Stimulated activated effector memory CD8-positive, alpha-beta T cell treated with anti-CD3 and anti-CD28 coated beads, Interleukin-12 subunit alpha, Interleukin-12 subunit beta, amount 100 ng/mL, for 72 hours (primary cell): ENCODE measurements at regions not wholly inside any gene's neighbourhood (a gene's known extent, or its start where the extent isn't known, plus 50 kb on each side); places are given as distances from the start of the nearest gene placed in this dataset.

ENCODE experiments used
- ATAC-seq: fragments of 150-1000 bp; cut with Tn5 transposase; 2 replicates; pipeline ENCODE4 v1.10.0; 2021
- DNase-seq, 2 donors: peaks; one replicate each; pipeline ENCODE4 v3.0.0; 2021 to 2022; ENCODE audit warnings: low spot score in 2 of 2
- H3K27ac Mint-ChIP-seq: one replicate; pipeline ENCODE4 v1.8.0; 2022; ENCODE audit warnings: mild to moderate bottlenecking, mixed read lengths
- H3K36me3 Mint-ChIP-seq: one replicate; pipeline ENCODE4 v1.8.0; 2022; ENCODE audit warnings: mild to moderate bottlenecking, mixed read lengths
- H3K4me1 Mint-ChIP-seq: one replicate; pipeline ENCODE4 v1.8.0; 2022; ENCODE audit warnings: mixed read lengths
- H3K4me3 Mint-ChIP-seq: one replicate; pipeline ENCODE4 v1.8.0; 2022; ENCODE audit warnings: mild to moderate bottlenecking, mixed read lengths
- H3K9me3 Mint-ChIP-seq: one replicate; pipeline ENCODE4 v1.8.0; 2022; ENCODE audit warnings: mixed read lengths

DNA sequence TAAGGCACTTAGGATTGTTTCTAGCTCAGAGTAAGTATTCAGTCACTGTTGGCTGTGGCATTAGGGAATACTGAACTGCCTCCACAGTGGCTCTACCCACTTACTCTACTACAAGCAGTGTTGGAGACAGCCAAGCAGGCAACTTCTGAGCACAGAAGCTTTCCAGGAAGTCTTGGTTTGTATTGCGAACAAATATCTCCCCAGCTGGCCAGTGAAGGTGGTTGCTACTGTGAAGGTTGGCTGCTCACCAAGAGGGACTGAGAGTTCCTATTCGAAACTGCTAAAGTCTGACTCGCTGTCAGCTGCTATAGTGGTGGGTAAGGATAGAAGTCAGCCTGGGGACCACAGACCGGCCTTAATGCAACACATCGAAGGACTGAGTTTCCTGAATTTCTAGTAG, 319.1 kb downstream of the KIF4B start:
- Mint-ChIP-seq H3K4me3 (no peak overlapping the region), H3K27ac (no peak overlapping the region), H3K4me1 (no peaks in the 10 kb centered on the region), H3K36me3 (no peaks in the 10 kb centered on the region), H3K9me3 (no peaks in the 10 kb centered on the region)
- ATAC-seq (no peak), DNase-seq (no peak)

DNA sequence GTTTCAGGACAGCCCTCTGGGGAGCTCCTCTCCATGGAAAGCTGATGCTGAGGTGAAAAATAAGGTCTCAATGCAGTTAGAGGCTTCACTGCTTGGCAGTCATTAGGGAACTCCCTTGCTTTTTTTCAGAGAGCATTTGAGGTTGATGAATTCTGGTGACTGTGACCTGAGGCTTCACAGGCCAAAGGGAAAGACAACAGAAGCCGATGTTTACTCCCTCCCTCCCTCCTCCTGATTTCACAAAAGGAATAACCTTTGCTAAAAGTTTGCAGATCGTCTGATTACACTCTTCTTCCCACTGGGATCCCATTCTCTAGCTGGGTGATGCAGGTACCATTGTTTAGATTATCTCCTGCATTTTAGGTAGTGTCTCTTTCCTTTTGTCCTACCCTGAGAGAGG, 329.4 kb downstream of the KIF4B start:
- no peak overlapping the region for H3K27ac Mint-ChIP-seq
- no peak for DNase-seq
- H3K36me3 Mint-ChIP-seq = no peaks in the 10 kb centered on the region
- H3K9me3 Mint-ChIP-seq = peaks cover 3% of the 10 kb centered on the region
- ATAC-seq = no peak
- no peak overlapping the region for H3K4me3 Mint-ChIP-seq
- H3K4me1 Mint-ChIP-seq = no peaks in the 10 kb centered on the region

DNA sequence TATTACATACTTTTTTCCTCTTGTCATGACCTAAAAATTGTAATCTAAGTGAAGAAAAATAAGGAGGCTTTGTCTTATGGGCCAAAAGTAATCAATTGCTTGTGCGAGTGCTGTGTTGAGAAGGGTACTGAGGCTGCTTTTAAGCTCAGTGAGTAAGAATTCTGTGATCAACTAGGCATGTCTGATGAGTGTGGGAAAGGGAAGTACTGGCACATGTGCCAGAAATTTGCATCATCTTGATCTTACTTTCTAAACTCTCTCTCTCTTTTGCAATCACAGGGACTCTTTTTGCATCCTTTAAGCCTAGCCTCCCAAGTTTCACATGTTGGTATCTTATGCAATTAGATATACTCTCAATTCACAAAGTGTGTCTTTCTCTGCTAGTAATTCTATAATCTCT, 329.9 kb downstream of the KIF4B start:
- H3K4me1 Mint-ChIP-seq = no peaks in the 10 kb centered on the region
- no peak overlapping the region for H3K4me3 Mint-ChIP-seq
- H3K36me3 Mint-ChIP-seq = no peaks in the 10 kb centered on the region
- DNase-seq = no peak
- ATAC-seq = no peak
- H3K27ac Mint-ChIP-seq = no peak overlapping the region
- H3K9me3 Mint-ChIP-seq = peaks cover 3% of the 10 kb centered on the region

DNA sequence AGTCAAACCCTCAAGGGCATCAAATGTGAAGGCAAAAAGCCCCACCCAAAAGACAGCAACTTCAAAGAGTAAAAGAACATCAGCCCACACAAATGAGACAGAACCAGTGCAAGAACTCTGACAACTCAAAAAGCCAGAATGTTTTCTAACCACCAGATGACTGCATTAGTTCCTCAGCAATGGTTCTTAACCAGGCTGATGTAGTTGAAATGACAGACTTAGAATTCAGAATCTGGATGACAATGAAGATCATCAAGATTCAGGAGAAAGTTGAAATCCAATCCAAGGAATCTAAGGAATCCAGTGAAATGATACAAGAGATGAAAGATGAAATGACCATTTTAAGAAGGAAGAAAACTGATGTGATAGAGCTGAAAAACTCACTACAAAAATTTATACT, 339.7 kb downstream of the KIF4B start:
- no peak for DNase-seq
- Mint-ChIP-seq H3K9me3 (peaks cover 11% of the 10 kb centered on the region), H3K27ac (no peak overlapping the region)

DNA sequence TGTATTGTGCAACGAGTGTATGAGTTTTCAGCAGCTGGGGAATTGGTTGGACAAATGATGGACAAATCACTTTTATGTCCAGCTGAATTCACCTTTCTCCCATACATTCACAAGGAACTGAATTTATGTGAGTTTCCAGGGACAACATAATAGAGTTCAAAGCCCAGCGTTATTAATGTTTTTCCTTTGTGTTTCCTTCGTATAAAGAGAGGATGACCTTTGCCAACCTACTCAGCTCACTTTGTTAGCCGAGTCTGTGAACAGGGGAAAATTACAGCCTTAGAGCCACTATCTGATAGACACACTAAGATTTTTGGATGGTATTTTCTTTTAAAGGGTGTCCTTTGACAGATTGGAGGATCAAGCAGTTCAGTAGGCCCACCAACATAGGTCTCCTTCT, 352.5 kb downstream of the KIF4B start:
- no peak overlapping the region for H3K4me3 Mint-ChIP-seq
- no peak for DNase-seq
- H3K36me3 Mint-ChIP-seq = no peaks in the 10 kb centered on the region
- H3K4me1 Mint-ChIP-seq = no peaks in the 10 kb centered on the region
- no peak overlapping the region for H3K27ac Mint-ChIP-seq
- H3K9me3 Mint-ChIP-seq = peaks cover 4% of the 10 kb centered on the region
- ATAC-seq = no peak

More for the DNA sequence above, 339.7 kb downstream of the KIF4B start:
- H3K36me3 Mint-ChIP-seq = no peaks in the 10 kb centered on the region
- H3K4me1 Mint-ChIP-seq = no peaks in the 10 kb centered on the region
- no peak for ATAC-seq
- no peak overlapping the region for H3K4me3 Mint-ChIP-seq

DNA sequence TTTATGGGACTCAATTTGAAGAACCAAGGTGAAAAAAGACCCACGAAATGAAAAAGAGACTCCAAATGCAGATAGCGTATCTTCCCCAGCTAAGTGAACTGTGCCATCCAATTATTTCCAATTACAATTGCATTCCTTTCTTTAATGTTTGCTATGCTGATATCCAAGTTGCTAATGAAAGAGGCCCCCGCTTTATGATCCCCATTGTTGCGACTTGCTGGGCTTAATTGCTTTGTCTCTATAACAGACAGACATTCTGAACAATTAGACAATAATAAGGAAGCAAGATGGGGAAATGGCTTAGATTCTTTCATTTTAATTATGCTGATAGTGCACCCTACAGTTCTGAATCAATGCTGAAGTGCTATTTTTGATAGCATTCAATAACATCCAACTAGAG, 354.3 kb downstream of the KIF4B start:
- no peaks in the 10 kb centered on the region for H3K4me1 Mint-ChIP-seq

DNA sequence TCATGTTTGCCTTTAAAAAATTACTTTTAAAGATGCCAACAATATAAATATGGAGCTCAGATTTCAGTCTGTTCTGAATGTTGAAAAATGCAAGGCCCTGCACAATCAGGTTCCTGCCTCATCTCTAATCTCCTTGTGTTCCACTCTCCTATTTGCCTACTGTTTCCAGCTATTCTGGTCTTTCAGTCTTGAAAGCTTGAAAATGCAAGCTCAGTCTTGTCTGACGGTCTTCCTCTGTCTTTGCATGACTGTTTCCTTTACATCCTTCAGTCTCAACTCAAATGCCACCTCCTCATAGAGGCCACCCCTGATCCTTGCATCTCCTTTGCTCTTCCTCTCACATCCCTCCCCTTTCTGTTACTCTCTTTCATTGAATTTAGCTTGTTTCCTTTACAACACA, 354.9 kb downstream of the KIF4B start:
- no peak overlapping the region for H3K4me3 Mint-ChIP-seq
- DNase-seq = no peak
- no peak for ATAC-seq
- no peaks in the 10 kb centered on the region for H3K36me3 Mint-ChIP-seq
- H3K27ac Mint-ChIP-seq = no peak overlapping the region
- peaks cover 7% of the 10 kb centered on the region for H3K9me3 Mint-ChIP-seq
- no peaks in the 10 kb centered on the region for H3K4me1 Mint-ChIP-seq

More for the DNA sequence above, 354.3 kb downstream of the KIF4B start:
- Mint-ChIP-seq H3K9me3 (peaks cover 7% of the 10 kb centered on the region), H3K36me3 (no peaks in the 10 kb centered on the region), H3K4me3 (no peak overlapping the region), H3K27ac (no peak overlapping the region)
- ATAC-seq (no peak), DNase-seq (no peak)

DNA sequence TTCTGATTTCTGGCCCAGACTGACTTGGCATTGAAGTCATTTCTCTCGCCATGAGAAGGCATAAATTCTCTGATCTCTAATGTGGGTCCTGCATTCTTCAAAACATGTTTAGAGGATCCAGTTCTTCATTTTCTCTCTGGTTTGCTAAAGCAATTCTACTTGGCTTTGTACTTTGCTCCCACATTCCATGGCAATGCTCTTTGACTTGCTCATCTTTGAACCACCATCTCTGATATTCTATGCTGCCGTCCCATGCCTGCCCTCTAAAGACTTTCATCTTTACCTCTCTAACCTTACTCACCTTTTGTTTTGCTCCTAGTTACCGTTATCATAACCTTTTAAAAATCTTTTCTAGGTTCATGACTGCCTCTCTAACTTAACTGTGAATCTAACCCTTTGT, 366.9 kb downstream of the KIF4B start:
- ATAC-seq (no peak), DNase-seq (no peak)
- H3K27ac Mint-ChIP-seq = no peak overlapping the region
- H3K9me3 Mint-ChIP-seq = no peaks in the 10 kb centered on the region
- no peaks in the 10 kb centered on the region for H3K36me3 Mint-ChIP-seq
- H3K4me3 Mint-ChIP-seq = no peak overlapping the region
- no peaks in the 10 kb centered on the region for H3K4me1 Mint-ChIP-seq

DNA sequence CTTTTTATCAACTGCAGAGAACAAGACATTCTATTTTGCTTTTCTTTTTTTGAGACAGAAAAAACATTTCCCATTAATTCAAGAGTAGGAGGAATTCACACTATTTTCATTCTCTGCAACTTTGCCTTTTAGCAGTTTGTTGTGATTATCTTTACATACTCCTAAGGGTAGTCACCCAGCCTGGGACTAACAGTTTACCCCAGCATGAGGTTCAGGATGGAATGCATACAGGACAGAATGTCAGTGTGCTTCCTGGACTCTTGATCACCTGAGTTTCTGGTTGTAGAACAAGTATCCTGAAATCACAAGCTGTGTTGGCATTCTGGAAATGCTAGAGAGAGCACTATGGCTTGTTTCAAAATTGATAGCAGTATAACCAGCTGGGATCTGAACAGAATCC, 368.1 kb downstream of the KIF4B start:
- Mint-ChIP-seq H3K36me3 (no peaks in the 10 kb centered on the region), H3K9me3 (no peaks in the 10 kb centered on the region), H3K27ac (no peak overlapping the region), H3K4me3 (no peak overlapping the region), H3K4me1 (no peaks in the 10 kb centered on the region)
- DNase-seq = no peak
- no peak for ATAC-seq

DNA sequence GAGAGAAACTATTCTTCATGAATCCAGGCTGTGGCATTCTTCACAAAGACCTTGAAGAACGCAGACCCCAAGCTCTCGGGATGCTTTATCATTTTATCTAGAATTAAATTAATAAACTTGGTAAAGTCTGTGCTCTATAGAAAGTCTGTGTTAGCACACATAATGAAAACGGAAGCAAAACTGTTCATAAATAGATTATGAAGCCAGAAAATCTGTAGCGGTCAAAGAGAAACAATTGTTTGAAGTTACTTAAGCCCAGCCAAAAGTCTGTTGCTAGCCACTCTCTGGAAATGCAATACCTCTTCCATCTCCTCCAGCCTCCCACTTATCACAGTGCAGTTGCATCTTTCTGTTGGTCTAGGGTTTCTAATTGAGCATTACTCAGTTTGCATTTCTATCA, 375.9 kb downstream of the KIF4B start:
- no peak for DNase-seq
- no peak overlapping the region for H3K4me3 Mint-ChIP-seq
- H3K4me1 Mint-ChIP-seq = no peaks in the 10 kb centered on the region
- H3K36me3 Mint-ChIP-seq = no peaks in the 10 kb centered on the region
- H3K27ac Mint-ChIP-seq = no peak overlapping the region
- ATAC-seq = no peak
- peaks cover 2% of the 10 kb centered on the region for H3K9me3 Mint-ChIP-seq

DNA sequence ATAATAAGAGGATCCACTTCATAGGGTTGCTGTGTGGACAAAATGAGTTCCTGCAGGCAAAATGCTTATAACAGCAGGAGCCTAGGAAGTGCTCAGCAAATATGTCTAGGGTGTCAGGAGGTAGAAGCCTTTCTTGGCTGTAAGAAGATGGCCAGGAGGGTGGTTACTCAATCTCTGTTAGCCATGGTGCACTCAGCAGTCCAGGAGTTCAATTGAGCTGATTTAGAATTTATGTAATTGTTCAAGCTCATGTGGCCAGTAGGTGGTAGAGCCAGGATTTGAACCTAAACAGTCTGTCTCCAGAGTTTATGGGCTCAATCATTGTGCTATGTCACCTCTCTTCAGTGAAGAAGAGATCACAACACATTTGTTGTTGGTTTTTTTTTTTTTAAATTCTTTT, 381.2 kb downstream of the KIF4B start:
- Mint-ChIP-seq H3K4me3 (no peak overlapping the region), H3K36me3 (no peaks in the 10 kb centered on the region), H3K27ac (no peak overlapping the region), H3K9me3 (peaks cover 2% of the 10 kb centered on the region), H3K4me1 (no peaks in the 10 kb centered on the region)
- no peak for ATAC-seq
- no peak for DNase-seq

DNA sequence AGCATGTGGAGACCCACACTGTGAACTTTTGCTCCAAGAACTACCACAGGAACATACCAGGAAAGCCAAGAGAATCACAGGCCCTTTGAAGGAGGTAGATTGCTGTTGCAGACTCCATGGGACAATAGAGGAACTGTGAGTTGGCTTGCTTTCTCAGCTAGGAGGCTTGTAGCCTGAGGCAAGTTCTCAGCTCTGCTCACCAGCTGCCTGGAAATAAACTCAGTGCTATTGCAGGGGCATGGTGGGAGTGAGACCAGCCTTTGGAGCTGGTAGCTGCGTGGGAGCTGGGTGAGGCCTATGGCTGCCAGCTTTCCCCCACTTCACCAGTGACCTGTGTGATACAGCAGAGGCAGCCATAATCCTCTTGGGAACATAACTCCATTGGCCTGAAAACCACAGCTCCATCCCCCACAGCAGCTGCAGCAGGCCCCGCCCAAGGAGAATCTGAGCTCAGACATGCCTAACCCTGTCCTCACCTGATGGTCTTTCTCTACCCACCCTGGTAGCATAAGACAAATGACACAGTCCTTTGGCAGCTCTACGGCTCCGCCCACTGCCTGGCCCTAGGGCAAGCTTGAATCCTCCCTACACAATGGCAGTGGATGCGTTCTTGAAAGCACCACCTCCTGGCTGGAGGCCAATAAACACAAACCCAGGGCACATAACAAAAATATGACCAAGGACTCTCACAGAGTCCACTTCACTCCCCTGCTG, 389.5 kb downstream of the KIF4B start:
- Mint-ChIP-seq H3K4me1 (no peaks in the 10 kb centered on the region), H3K4me3 (no peak overlapping the region), H3K9me3 (peaks cover 18% of the 10 kb centered on the region), H3K27ac (no peak overlapping the region), H3K36me3 (no peaks in the 10 kb centered on the region)
- DNase-seq (no peak), ATAC-seq (no peak)

DNA sequence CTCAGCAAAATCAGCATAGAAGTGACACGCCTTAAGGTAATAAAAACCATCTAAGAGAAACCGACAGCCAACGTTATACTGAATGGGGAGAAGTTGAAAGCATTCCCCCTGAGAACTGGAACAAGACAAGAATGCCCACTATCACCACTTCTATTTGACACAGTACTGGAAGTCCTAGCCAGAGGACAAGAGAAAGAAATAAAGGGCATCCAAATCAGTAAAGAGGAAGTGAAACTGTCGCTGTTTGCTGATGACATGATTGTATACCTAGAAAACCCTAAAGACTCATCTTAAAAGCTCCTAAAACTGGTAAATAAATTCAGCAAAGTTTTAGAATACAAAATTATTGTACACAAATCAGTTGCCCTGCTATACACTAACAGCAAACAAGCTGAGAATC, 393.3 kb downstream of the KIF4B start:
- no peak overlapping the region for H3K4me3 Mint-ChIP-seq
- no peaks in the 10 kb centered on the region for H3K36me3 Mint-ChIP-seq
- peaks cover 20% of the 10 kb centered on the region for H3K9me3 Mint-ChIP-seq
- DNase-seq = no peak
- no peak for ATAC-seq
- H3K4me1 Mint-ChIP-seq = no peaks in the 10 kb centered on the region
- H3K27ac Mint-ChIP-seq = no peak overlapping the region

DNA sequence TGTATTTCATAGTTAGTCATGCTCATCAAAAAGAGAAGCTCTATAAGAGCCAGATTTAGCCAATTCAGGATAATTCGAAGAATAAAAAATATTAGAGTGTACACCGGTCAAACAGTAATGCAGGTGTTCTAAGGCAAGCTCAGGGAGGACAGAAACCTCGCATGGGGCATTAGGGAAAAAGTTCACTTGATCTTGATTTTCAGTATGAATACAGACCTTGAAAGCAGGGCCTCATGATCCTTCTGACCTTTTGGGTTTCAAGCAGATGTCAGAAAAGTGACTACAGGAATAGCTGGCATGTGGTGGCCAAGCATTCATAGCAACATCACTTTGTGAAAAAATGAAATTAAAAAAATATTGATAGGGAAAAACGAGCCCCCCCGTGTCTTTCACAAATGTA, 394.9 kb downstream of the KIF4B start:
- H3K36me3 Mint-ChIP-seq = no peaks in the 10 kb centered on the region
- H3K27ac Mint-ChIP-seq = no peak overlapping the region
- H3K9me3 Mint-ChIP-seq = peaks cover 18% of the 10 kb centered on the region
- no peaks in the 10 kb centered on the region for H3K4me1 Mint-ChIP-seq
- H3K4me3 Mint-ChIP-seq = no peak overlapping the region
- ATAC-seq (no peak), DNase-seq (no peak)

DNA sequence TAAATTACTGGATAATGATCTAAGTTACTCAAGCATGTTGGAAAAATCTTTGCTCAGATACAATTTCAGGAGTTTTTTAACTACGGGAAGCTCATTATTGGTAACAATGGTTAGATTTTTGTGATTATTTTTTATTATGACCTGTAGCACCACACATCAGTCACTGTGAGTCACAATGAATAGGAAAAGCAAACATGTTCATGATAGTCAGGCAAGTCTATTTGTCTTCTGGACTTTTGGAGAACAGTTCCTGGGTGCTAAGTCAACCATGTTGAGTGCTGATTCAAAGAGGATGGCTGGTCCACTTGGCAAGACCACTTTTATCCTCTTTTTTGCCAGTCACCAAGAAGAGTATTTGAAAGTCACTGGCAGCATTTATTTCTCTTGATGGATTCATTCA, 403.2 kb downstream of the KIF4B start:
- Mint-ChIP-seq H3K27ac (no peak overlapping the region), H3K4me3 (no peak overlapping the region), H3K9me3 (peaks cover 2% of the 10 kb centered on the region), H3K4me1 (no peaks in the 10 kb centered on the region), H3K36me3 (no peaks in the 10 kb centered on the region)
- DNase-seq (no peak), ATAC-seq (no peak)

DNA sequence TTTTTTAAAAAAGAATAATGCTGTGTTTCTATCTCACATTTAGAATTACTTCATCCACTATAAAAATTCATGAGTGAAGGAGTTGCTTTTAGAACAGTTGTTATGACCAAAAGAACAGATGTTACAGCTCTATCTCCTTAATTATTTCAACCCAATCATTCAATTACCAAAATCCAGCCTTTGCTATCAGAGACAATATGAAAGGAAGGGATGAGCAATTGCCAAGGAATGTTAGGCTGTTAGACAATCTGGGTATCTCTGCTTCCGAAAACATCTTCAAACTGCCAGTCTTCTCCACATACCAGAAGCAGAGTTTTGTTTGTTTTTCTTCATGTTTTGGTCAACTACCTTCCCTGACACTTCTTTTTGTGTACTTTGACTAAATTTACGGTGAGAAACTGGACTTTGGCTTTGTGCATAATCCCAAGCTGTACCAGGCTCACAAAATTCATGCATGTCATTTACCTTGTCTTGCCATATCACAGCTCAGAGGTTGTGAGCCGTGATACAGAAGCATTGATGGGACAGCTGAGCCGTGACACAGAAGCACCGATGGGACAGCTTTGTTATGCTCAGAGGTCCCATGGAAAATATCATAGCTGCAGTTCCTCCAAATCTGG, 405.5 kb downstream of the KIF4B start:
- DNase-seq = no peak
- no peaks in the 10 kb centered on the region for H3K36me3 Mint-ChIP-seq
- H3K27ac Mint-ChIP-seq = no peak overlapping the region
- no peak overlapping the region for H3K4me3 Mint-ChIP-seq
- ATAC-seq = no peak
- peaks cover 2% of the 10 kb centered on the region for H3K9me3 Mint-ChIP-seq
- H3K4me1 Mint-ChIP-seq = no peaks in the 10 kb centered on the region
